Cerebellar cortex (tissue), 1 donor: ENCODE measurements at regions not wholly inside any gene's neighbourhood (a gene's known extent, or its start where the extent isn't known, plus 50 kb on each side); places are given as distances from the start of the nearest gene placed in this dataset.

ENCODE experiments used
- DNase-seq: peaks from one replicate; pipeline ENCODE4 v3.0.0-alpha.2; 2015; ENCODE audit warnings: low spot score

GRCh38 chr10:62548686-62549085 lies 174.5 kb downstream of the ZNF365 start:
- DNase-seq = no peak

- no peak for DNase-seq
Observed at GRCh38 chr10:62550173-62550572, 176.0 kb downstream of the ZNF365 start.

- peak; percentile 52 for DNase-seq
Observed at GRCh38 chr10:62554632-62555199, 180.5 kb downstream of the ZNF365 start.

DNA sequence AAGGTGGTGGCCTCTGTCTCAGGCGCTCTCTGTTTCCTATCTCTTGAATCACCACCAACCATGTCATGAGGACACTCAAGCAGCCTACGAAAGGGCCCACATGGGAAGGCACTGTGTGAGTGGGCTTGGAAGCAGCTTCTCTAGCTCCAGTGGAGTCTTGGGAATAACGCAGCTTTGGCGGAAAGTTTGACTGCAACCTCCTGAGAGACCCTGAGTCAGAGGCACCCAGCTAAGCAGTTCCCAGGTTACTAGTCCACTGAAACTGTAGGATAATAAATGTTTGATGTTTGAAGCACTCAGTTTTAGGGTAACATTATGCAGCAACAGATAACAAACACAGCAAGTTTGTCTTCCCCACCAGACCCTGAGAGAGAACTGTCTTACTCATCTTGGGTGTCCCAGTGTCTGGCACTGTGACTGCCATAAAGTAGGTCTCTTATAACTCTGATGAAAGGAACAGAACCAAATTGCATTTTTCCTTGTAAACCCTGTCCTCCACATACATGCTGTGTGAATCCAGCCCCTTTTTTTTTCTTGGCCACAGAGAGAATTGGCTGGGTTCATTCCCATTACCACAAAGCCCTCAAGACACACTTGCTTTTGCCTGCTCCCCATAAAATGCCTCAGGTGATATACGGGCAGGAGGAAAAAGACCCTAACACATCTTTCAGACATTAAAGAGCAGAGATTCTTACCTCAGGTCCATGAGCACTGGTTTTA lies 185.5 kb downstream of the ZNF365 start:
- DNase-seq = no peak

GRCh38 chr10:62560201-62560819 lies 186.1 kb downstream of the ZNF365 start:
- no peak for DNase-seq

- DNase-seq = no peak
Observed at GRCh38 chr10:62561151-62561550, 187.0 kb downstream of the ZNF365 start.

GRCh38 chr10:62562101-62562500 lies 187.9 kb downstream of the ZNF365 start:
- DNase-seq = no peak

GRCh38 chr10:62562795-62563194 lies 188.6 kb downstream of the ZNF365 start:
- DNase-seq = no peak

DNA sequence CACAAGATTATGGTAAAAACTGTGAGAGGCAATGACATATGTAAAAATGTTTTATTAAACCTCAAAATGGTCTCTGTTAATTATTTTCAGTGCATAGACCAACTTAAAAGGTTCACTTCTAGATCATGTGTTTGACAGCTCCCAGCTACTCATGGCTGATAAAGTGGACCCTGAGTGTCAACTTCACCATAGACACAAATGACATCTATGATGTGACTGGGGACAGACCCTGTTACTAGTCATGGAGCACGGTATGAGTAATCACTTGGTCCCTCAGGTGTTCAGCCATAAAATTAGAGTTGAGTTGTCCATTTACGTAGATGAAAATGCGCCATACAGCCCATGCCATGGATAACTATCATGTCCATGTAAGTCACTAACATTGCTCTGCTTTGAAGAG lies 199.8 kb downstream of the ZNF365 start:
- DNase-seq = no peak

DNA sequence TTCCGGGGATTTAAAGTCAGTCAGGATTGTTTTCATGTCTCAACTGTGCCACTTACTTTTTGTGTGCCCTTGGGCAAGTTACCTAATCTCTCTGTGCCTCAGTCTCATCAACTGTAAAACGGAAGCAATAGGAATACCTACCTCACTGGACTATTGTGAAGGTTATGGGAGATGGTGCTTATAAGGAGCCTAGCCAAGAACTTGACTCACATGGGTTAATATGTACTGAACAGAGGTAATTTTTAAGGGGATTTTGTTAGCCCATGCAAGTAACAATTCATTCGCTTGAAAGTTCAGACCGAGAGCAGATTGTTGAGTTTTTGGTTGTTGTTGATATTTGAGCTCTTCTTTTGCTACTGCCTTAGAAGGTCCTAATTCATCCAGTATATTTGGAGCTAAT lies 202.9 kb downstream of the ZNF365 start:
- DNase-seq = no peak

GRCh38 chr10:62577666-62578291 lies 203.6 kb downstream of the ZNF365 start:
- DNase-seq = no peak

GRCh38 chr10:62578301-62578700 lies 204.1 kb downstream of the ZNF365 start:
- no peak for DNase-seq

DNA sequence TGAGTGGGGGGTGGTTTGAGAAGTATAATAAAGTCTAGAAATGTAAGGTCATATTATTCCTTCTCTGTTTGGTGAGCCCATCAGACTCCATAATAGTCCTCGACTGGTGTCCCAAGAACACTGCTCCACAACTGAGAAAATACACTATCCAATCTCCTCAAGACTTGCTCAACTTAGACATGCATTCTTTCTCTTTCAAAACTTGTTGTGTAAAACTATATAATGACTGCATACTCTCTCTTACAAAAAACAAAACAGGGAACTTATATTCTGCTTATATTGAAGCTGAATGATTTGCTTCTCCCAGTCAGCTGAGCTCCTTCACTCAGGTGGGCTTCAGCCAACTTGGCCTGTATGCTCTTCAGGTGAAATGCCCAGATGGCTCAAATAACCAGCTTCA lies 204.7 kb downstream of the ZNF365 start:
- DNase-seq = no peak

GRCh38 chr10:62580396-62580795 lies 206.2 kb downstream of the ZNF365 start:
- DNase-seq = no peak

DNA sequence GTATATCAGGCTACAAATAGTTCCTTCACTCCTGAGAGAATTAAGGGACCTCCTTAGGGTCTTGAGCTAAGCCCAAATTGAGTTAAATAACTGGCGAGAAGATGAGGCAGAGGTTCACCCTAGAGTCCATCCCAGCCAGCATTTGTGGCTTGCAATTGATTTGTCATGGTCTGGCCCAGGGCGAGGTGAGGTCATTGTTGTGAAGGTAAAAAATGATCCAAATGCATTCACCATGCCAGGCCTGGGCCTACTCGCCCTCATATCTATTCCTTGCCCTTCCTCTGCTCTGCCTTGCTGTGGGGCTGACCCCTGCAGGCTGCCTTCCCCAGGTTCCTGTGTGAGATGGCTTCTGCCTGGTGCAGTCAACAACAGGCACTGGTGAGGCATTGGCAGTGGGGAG lies 207.2 kb downstream of the ZNF365 start:
- DNase-seq = no peak

- no peak for DNase-seq
Observed at GRCh38 chr10:62582101-62582705, 208.0 kb downstream of the ZNF365 start.

DNA sequence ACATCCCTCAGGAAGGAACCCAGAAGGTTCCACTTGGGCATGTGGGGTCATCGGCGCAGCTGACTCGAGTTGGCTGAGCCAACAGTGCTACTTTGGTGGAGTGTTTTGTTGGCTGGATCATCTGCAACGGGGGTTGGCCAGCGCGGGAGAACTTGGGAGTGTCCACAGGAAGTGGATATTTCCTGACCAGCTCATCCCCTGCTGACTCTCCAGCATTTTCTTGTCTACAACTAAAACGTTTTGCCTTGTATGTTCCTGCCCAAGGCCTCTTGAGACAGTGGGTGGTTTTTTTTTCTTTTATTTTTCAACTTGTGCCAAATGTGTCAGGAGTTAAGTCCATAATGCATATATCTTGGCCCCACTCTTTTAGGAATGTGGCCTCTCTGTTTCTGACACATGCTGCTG lies 208.6 kb downstream of the ZNF365 start:
- no peak for DNase-seq

- DNase-seq = no peak
Observed at GRCh38 chr10:62583876-62584615, 209.9 kb downstream of the ZNF365 start.

GRCh38 chr10:62584731-62585130 lies 210.6 kb downstream of the ZNF365 start:
- no peak for DNase-seq

- DNase-seq = no peak
Observed at GRCh38 chr10:62585211-62585775, 211.1 kb downstream of the ZNF365 start.

DNA sequence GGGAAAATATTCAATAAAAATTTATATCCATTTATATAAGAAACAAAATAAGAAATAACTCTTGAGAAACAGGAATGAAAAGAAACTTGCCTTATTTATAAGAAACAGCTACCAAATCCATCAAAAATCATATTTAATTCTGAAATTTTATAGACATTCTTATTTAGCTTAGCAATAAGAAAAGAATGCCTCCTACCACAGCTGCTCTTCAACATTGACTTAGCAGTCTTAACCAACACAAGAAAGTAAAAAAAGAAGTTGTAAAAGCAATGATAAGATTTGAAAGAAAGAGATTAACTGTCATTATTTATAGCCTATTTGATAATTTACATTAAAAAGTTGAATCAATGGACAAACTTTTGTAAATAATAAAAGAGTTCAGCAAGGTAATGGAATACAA lies 212.8 kb downstream of the ZNF365 start:
- no peak for DNase-seq

GRCh38 chr10:62588116-62588515 lies 213.9 kb downstream of the ZNF365 start:
- no peak for DNase-seq
